Upper lobe of right lung (tissue), 1 donor: ENCODE measurements at regions not wholly inside any gene's neighbourhood (a gene's known extent, or its start where the extent isn't known, plus 50 kb on each side); places are given as distances from the start of the nearest gene placed in this dataset.

Source experiments
- ATAC-seq: fragments of 200-7000 bp; cut with Tn5 transposase; one replicate; pipeline ENCODE4 v1.9.1; 2020; ENCODE audit warnings: mild to moderate bottlenecking, moderate library complexity
- DNase-seq: peaks from one replicate; pipeline ENCODE4 v3.0.0-alpha.2; 2020
- H3K27ac ChIP-seq: fragments of 200-600 bp; one replicate; pipeline ENCODE4 v1.8.0; 2022
- H3K27me3 ChIP-seq: fragments of 200-600 bp; one replicate; pipeline ENCODE4 v1.8.0; 2022; ENCODE audit warnings: mild to moderate bottlenecking
- H3K36me3 ChIP-seq: fragments of 200-600 bp; one replicate; pipeline ENCODE4 v1.8.0; 2022
- H3K4me1 ChIP-seq: fragments of 200-600 bp; one replicate; pipeline ENCODE4 v1.8.0; 2022
- H3K4me3 ChIP-seq: fragments of 200-600 bp; one replicate; pipeline ENCODE4 v1.8.0; 2022; ENCODE audit warnings: mild to moderate bottlenecking
- H3K9me3 ChIP-seq: fragments of 200-600 bp; one replicate; pipeline ENCODE4 v1.8.0; 2022
- intact Hi-C: fragments of 100-400 bp; cut with DNase I; formaldehyde crosslinking; loops from one replicate; pipeline ENCODE4 v1.11.0; 2022
- TF ChIP-seq, protein P1 (sequence below): fragments of 200-600 bp; IDR thresholded peaks from one replicate; pipeline ENCODE4 v1.8.0; 2022; ENCODE audit warnings: antibody characterized with exemption
- donor health status: DM: no; HTN: yes; CAD: no; lungs with severe emphysema.

DNA sequence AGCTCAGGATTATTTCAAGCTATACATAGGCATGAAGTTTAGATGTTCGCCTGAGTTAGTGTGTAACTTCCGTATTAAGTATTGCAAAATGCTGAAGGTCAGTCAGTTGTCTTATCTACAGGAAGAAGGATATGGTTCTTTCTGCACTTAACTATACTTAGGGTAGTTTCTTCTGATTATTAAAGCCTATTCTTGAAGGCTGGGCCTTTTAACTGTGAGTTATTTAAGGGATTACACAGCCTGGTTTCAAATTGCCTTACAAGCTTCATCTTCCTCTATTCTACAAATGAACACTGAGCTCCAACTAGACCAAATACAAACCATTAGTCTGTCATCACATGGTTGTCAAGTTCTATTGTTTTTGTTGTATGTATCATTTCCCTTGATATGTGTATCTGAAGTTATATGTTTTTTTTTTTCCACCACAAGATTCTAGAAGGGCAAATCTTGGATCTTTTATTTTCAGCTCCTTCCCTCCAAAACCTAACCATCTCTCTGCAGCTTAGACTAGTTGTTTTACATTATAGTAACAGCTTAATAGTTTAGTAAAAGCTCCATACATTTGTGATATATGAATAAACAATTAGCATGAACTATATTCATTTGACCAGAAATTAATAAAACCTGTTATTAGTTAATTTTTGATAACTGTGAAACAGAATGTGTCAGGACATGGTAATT lies 272.9 kb upstream of the KCNMB2 start:
- Histone ChIP-seq H3K9me3 (no peaks in the 10 kb centered on the region), H3K36me3 (no peaks in the 10 kb centered on the region), H3K4me1 (no peaks in the 10 kb centered on the region), H3K27ac (no peak overlapping the region), H3K4me3 (no peak overlapping the region), H3K27me3 (no peaks in the 10 kb centered on the region)
- TF ChIP-seq, protein P1, sequence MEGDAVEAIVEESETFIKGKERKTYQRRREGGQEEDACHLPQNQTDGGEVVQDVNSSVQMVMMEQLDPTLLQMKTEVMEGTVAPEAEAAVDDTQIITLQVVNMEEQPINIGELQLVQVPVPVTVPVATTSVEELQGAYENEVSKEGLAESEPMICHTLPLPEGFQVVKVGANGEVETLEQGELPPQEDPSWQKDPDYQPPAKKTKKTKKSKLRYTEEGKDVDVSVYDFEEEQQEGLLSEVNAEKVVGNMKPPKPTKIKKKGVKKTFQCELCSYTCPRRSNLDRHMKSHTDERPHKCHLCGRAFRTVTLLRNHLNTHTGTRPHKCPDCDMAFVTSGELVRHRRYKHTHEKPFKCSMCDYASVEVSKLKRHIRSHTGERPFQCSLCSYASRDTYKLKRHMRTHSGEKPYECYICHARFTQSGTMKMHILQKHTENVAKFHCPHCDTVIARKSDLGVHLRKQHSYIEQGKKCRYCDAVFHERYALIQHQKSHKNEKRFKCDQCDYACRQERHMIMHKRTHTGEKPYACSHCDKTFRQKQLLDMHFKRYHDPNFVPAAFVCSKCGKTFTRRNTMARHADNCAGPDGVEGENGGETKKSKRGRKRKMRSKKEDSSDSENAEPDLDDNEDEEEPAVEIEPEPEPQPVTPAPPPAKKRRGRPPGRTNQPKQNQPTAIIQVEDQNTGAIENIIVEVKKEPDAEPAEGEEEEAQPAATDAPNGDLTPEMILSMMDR: no peak
- ATAC-seq (no peak), DNase-seq (no peak)
- intact Hi-C loops: no loop called here

GRCh38 chr3:178267158-178267844 lies 268.9 kb upstream of the KCNMB2 start:
- H3K4me1 ChIP-seq: no peaks in the 10 kb centered on the region
- intact Hi-C loops: no loop called here
- no peak overlapping the region for H3K4me3 ChIP-seq
- no peaks in the 10 kb centered on the region for H3K27me3 ChIP-seq
- DNase-seq (no peak), ATAC-seq (no peak)
- H3K36me3 ChIP-seq: no peaks in the 10 kb centered on the region
- no peaks in the 10 kb centered on the region for H3K9me3 ChIP-seq
- TF ChIP-seq, protein P1: no peak
- H3K27ac ChIP-seq: no peak overlapping the region

DNA sequence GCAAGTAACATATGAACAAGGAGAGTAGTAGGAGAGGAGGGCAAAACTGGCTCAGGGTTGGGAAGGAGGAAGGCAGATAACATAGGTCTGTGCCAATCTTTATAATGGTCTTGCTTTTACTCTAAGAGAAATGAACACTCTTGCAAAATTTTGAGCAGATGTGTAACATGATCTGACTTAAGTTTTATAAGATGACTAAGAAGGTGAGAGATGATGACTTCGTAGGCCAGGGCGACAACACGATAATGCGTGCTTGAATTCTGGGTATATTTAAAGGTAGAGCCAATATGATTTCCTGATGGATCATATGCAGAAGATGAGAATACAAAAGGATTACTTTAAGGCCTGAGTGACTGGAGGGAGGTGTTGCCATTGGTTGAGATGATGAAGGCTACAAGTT lies 265.4 kb upstream of the KCNMB2 start:
- H3K4me3 ChIP-seq: no peak overlapping the region
- no peak overlapping the region for H3K27ac ChIP-seq
- intact Hi-C loops: no loop called here
- TF ChIP-seq, protein P1: no peak
- H3K27me3 ChIP-seq: no peaks in the 10 kb centered on the region
- no peaks in the 10 kb centered on the region for H3K4me1 ChIP-seq
- no peaks in the 10 kb centered on the region for H3K9me3 ChIP-seq
- no peak for DNase-seq
- H3K36me3 ChIP-seq: no peaks in the 10 kb centered on the region
- no peak for ATAC-seq

DNA sequence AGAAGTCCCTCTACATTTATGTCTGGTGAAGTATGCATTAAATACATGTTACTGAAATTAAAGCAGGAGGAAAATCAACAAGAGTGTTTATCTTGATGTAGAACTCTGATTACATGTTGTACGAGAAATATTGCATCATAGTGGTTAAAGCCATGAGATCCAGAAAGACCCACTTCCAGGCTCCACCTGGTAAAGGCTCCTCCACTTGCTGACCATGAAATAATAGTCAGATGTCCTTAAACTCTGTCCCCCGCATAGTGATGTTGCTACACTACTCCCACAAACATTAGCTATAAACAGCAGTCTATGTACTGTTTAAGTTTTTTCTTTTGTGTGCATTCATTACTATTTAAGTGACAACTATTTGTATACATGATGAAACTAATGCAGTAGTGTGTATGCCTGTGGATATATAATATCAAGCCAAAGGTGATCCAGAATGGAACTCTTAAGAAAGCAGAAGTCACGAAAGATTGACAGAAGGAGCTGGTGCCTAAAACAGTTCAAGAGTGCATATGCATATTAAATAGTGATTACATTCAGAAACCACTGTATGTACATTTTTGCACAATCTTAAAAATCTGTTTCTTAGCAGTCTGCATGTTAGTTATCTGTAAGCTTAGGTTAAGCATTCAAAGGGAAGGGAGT lies 264.4 kb upstream of the KCNMB2 start:
- Histone ChIP-seq H3K27me3 (no peaks in the 10 kb centered on the region), H3K27ac (no peak overlapping the region), H3K36me3 (no peaks in the 10 kb centered on the region), H3K9me3 (no peaks in the 10 kb centered on the region), H3K4me3 (no peak overlapping the region), H3K4me1 (no peaks in the 10 kb centered on the region)
- TF ChIP-seq, protein P1: no peak
- intact Hi-C loops: no loop called here
- ATAC-seq: no peak
- no peak for DNase-seq

- Histone ChIP-seq H3K9me3 (no peaks in the 10 kb centered on the region), H3K27ac (no peak overlapping the region), H3K36me3 (no peaks in the 10 kb centered on the region), H3K27me3 (no peaks in the 10 kb centered on the region), H3K4me3 (no peak overlapping the region), H3K4me1 (no peaks in the 10 kb centered on the region)
- TF ChIP-seq, protein P1: no peak
- DNase-seq (no peak), ATAC-seq (no peak)
- intact Hi-C loops: no loop called here
Observed at GRCh38 chr3:178272841-178273240, 263.4 kb upstream of the KCNMB2 start.
